ENCODE measurements at regions not wholly inside any gene's neighbourhood (a gene's known extent, or its start where the extent isn't known, plus 50 kb on each side); places are given as distances from the start of the nearest gene placed in this dataset.

DNA sequence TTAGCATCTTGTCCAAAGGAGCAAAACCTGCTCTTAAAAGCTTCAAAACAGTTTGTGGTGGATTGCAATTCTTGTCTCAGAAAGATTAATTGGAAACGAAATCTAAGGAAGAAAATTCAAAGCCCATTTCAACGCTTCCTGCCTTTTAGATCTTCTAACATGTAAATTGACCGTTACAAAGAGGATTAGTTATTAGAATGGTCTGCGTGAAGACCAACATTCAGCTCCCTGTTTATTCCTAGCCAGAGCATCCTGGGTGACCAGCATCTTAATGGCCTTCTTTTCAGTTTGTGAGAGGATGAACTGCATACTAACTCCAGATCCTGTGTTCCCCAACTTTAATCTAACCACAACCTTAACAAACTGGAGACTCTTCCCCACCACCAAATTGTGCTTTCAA, 109.9 kb upstream of the SLC1A3 start:
- TF ChIP-seq, protein P1, sequence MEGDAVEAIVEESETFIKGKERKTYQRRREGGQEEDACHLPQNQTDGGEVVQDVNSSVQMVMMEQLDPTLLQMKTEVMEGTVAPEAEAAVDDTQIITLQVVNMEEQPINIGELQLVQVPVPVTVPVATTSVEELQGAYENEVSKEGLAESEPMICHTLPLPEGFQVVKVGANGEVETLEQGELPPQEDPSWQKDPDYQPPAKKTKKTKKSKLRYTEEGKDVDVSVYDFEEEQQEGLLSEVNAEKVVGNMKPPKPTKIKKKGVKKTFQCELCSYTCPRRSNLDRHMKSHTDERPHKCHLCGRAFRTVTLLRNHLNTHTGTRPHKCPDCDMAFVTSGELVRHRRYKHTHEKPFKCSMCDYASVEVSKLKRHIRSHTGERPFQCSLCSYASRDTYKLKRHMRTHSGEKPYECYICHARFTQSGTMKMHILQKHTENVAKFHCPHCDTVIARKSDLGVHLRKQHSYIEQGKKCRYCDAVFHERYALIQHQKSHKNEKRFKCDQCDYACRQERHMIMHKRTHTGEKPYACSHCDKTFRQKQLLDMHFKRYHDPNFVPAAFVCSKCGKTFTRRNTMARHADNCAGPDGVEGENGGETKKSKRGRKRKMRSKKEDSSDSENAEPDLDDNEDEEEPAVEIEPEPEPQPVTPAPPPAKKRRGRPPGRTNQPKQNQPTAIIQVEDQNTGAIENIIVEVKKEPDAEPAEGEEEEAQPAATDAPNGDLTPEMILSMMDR (IDR thresholded peaks at IDR 0.05): no peak
- no peak for TF ChIP-seq POLR2A (IDR thresholded peaks at IDR 0.05)

All from thyroid gland (tissue), 4 donors.